A673 (cell line): ENCODE measurements at regions not wholly inside any gene's neighbourhood (a gene's known extent, or its start where the extent isn't known, plus 50 kb on each side); places are given as distances from the start of the nearest gene placed in this dataset.

Experiments
- BruUV-seq: library from RNA; stranded (reverse); fragments of 400-500 nt; replicated peaks from 2 replicates; lab custom pipeline; 2021; lab: Mats Ljungman, UMichigan
- CTCF ChIA-PET: fragments of 300-600 bp; sonication (Branson Sonifier 250); formaldehyde crosslinking; loops from one replicate; lab custom pipeline; 2022; ENCODE audit warnings: antibody characterized with exemption; lab: Charles Lee
- POLR2A ChIA-PET: fragments of 300-600 bp; sonication (Branson Sonifier 250); formaldehyde crosslinking; loops from one replicate; lab custom pipeline; 2022; ENCODE audit warnings: antibody characterized with exemption; ENCODE audit not compliant: low non-redundant PET; lab: Charles Lee
- DNase-seq: peaks from one replicate; pipeline ENCODE4 v3.0.0-alpha.2; 2015; ENCODE audit warnings: low spot score
- H3K27ac ChIP-seq: fragments of 200-600 bp; sonication (generic); 2 replicates; pipeline ENCODE4 v1.5.1; 2016; ENCODE audit warnings: mixed run types, low read depth, mild to moderate bottlenecking, mixed read lengths, antibody characterized with exemption, low read length; ENCODE audit not compliant: poor library complexity, severe bottlenecking
- H3K27me3 ChIP-seq: fragments of 200-600 bp; sonication (generic); replicated peaks from 2 replicates; pipeline ENCODE4 v1.6.1; 2017; ENCODE audit warnings: mixed run types, low read depth, mild to moderate bottlenecking, mixed read lengths, antibody characterized with exemption, low read length; ENCODE audit not compliant: insufficient read depth, poor library complexity
- H3K36me3 ChIP-seq: fragments of 200-600 bp; sonication (generic); 2 replicates; pipeline ENCODE4 v1.6.1; 2016; ENCODE audit warnings: mixed run types, mild to moderate bottlenecking, mixed read lengths, antibody characterized with exemption, low read length; ENCODE audit not compliant: insufficient read depth, poor library complexity, severe bottlenecking
- H3K4me1 ChIP-seq: fragments of 200-600 bp; sonication (generic); 2 replicates; pipeline ENCODE4 v1.6.1; 2017; ENCODE audit warnings: mixed run types, mild to moderate bottlenecking, mixed read lengths, antibody characterized with exemption, low read length; ENCODE audit not compliant: insufficient read depth, poor library complexity, severe bottlenecking
- H3K4me3 ChIP-seq: fragments of 200-600 bp; sonication (generic); 2 replicates; pipeline ENCODE4 v1.5.1; 2016; ENCODE audit warnings: low read depth, mixed run types, mild to moderate bottlenecking, mixed read lengths, low read length; ENCODE audit not compliant: poor library complexity, severe bottlenecking
- H3K9me3 ChIP-seq: fragments of 200-600 bp; sonication (generic); 2 replicates; pipeline ENCODE4 v1.6.1; 2016; ENCODE audit warnings: mixed run types, low read depth, mild to moderate bottlenecking, mixed read lengths, antibody characterized with exemption, low read length; ENCODE audit not compliant: poor library complexity, severe bottlenecking
- EZH2 ChIP-seq: fragments of 200-600 bp; sonication (generic); IDR thresholded peaks from 2 replicates; pipeline ENCODE4 v1.6.1; 2017; ENCODE audit warnings: borderline replicate concordance, low read depth, mild to moderate bottlenecking, mixed read lengths, antibody characterized with exemption, low read length; ENCODE audit not compliant: poor library complexity, severe bottlenecking
- intact Hi-C: fragments of 100-400 bp; cut with micrococcal nuclease; formaldehyde crosslinking; loops from one replicate; pipeline ENCODE4 v1.10.0; 2022; ENCODE audit not compliant: unreplicated experiment
- TF ChIP-seq, protein P1 (sequence below): fragments of 300-800, 200-600 bp; sonication (generic); conservative IDR thresholded peaks from 2 replicates; pipeline ENCODE4 v1.5.1; 2017; ENCODE audit warnings: low read depth, mild to moderate bottlenecking, antibody characterized with exemption, low read length, moderate library complexity, mixed read lengths

- Histone ChIP-seq H3K36me3 (no peaks in the 10 kb centered on the region), H3K27ac (peak overlapping the region; percentile 75), H3K27me3 (no peaks in the 10 kb centered on the region), H3K4me1 (peaks cover 25% of the 10 kb centered on the region), H3K4me3 (no peak overlapping the region), H3K9me3 (no peaks in the 10 kb centered on the region)
- POLR2A ChIA-PET, result interaction anchor here (0.6 kb wide), 1 partner anchor 26 kb away, joined by 3 read pairs; no protein-coding TSS in a partner anchor
- TF ChIP-seq EZH2, result no peak
- TF ChIP-seq, protein P1, sequence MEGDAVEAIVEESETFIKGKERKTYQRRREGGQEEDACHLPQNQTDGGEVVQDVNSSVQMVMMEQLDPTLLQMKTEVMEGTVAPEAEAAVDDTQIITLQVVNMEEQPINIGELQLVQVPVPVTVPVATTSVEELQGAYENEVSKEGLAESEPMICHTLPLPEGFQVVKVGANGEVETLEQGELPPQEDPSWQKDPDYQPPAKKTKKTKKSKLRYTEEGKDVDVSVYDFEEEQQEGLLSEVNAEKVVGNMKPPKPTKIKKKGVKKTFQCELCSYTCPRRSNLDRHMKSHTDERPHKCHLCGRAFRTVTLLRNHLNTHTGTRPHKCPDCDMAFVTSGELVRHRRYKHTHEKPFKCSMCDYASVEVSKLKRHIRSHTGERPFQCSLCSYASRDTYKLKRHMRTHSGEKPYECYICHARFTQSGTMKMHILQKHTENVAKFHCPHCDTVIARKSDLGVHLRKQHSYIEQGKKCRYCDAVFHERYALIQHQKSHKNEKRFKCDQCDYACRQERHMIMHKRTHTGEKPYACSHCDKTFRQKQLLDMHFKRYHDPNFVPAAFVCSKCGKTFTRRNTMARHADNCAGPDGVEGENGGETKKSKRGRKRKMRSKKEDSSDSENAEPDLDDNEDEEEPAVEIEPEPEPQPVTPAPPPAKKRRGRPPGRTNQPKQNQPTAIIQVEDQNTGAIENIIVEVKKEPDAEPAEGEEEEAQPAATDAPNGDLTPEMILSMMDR, result no peak
- DNase-seq, result peak; percentile 92
- intact Hi-C loops, result no loop called here
- BruUV-seq, result no TSS peak
- CTCF ChIA-PET, result no interaction called here
These were observed 159.7 kb downstream of the SH2D1A start for GRCh38 chrX:124506066-124506465.

DNA sequence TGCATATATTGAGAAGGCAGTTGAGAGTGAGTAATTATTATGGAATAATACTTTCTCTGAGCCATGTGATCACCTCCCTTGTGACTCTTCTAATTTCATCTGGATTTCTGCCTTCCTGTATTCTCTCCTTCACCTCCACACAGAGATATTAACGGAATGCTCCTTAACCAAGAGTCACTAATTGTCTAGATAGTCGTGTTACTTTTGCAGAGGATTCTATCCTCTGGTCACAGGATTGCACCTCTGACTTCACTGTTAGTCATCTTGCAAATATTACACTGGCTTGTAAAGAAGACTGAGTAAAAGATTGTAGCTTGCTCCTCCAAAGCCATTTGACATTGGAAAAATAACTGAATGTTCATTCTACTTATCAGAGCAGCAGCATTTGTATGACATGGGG lies 160.9 kb downstream of the SH2D1A start:
- H3K27ac ChIP-seq, result peak overlapping the region; percentile 75
- no peak for DNase-seq
- H3K27me3 ChIP-seq, result no peaks in the 10 kb centered on the region
- H3K4me1 ChIP-seq, result peaks cover 25% of the 10 kb centered on the region
- H3K9me3 ChIP-seq, result no peaks in the 10 kb centered on the region
- intact Hi-C loops, result no loop called here
- no TSS peak for BruUV-seq
- H3K36me3 ChIP-seq, result no peaks in the 10 kb centered on the region
- CTCF ChIA-PET, result no interaction called here
- no peak overlapping the region for H3K4me3 ChIP-seq
- POLR2A ChIA-PET, result no interaction called here
- TF ChIP-seq, protein P1, result no peak
- TF ChIP-seq EZH2, result no peak

DNA sequence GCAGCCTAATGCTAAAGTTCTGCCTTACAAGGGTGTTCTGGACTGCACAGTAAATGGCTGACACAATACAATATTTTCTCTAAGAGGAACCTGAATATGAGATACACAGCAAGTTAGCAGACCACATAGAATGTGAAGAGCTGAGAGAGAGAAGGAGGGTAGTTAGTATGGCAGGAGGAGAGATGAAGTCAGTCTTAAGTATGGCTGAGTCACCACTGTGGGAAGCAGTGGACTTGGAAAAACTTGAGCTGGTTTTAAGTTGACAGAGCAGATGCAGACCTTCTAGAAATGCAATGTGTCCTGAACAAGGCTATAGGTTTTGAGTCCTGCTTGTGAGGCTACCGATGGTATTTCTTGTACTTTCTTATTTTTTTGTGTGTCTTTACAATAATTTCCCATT lies 172.5 kb downstream of the SH2D1A start:
- TF ChIP-seq EZH2, result no peak
- TF ChIP-seq, protein P1, result no peak
- ChIA-PET CTCF (no interaction called here), POLR2A (no interaction called here)
- intact Hi-C loops, result no loop called here
- no peaks in the 10 kb centered on the region for H3K36me3 ChIP-seq
- H3K9me3 ChIP-seq, result peaks cover 4% of the 10 kb centered on the region
- no peak overlapping the region for H3K4me3 ChIP-seq
- BruUV-seq, result no TSS peak
- no peak for DNase-seq
- no peaks in the 10 kb centered on the region for H3K4me1 ChIP-seq
- no peak overlapping the region for H3K27ac ChIP-seq
- no peaks in the 10 kb centered on the region for H3K27me3 ChIP-seq
